GM12878 (cell line): ENCODE measurements at regions not wholly inside any gene's neighbourhood (a gene's known extent, or its start where the extent isn't known, plus 50 kb on each side); places are given as distances from the start of the nearest gene placed in this dataset.

Experiments
- ATAC-seq: fragments of 200-7000 bp; cut with Tn5 transposase; 3 replicates; pipeline ENCODE4 v1.9.1; 2020; ENCODE audit warnings: mild to moderate bottlenecking, moderate library complexity
- BruUV-seq: library from RNA; stranded (reverse); fragments of 400-500 nt; replicated peaks from 2 replicates; lab custom pipeline; 2021; lab: Mats Ljungman, UMichigan
- CTCF ChIA-PET: fragments of 300-600 bp; sonication (Branson Sonifier 250); formaldehyde crosslinking; extraction: SDS; loops from one replicate; lab custom pipeline; 2021; ENCODE audit warnings: inconsistent platforms; lab: Yijun Ruan, JAX
- POLR2A ChIA-PET: fragments of 350-600 bp; formaldehyde crosslinking; extraction: SDS; loops from one replicate; lab custom pipeline; 2021; ENCODE audit warnings: inconsistent platforms; lab: Charles Lee
- RAD21 ChIA-PET: fragments of 300-600 bp; sonication (Branson Sonifier 250); formaldehyde crosslinking; loops from one replicate; lab custom pipeline; 2023; ENCODE audit warnings: antibody characterized with exemption; ENCODE audit not compliant: unreplicated experiment; lab: Charles Lee
- SMC1A ChIA-PET: fragments of 300-600 bp; sonication (Branson Sonifier 250); formaldehyde crosslinking; loops from one replicate; lab custom pipeline; 2023; ENCODE audit not compliant: unreplicated experiment, uncharacterized antibody; lab: Charles Lee
- DNase-seq: peaks from one replicate; pipeline ENCODE4 v3.0.0-alpha.2; 2011; ENCODE audit warnings: low read depth, low spot score
- FAIRE-seq: peaks from 3 replicates; lab custom pipeline; 2011; peaks lifted over from hg19 to GRCh38; lab: Jason Lieb, UNC
- H2AFZ ChIP-seq: 2 replicates; pipeline ENCODE4 v1.6.0; 2011; ENCODE audit warnings: low read depth, low read length, control low read depth; ENCODE audit not compliant: control insufficient read depth
- H3K27ac ChIP-seq: 2 replicates; pipeline ENCODE4 v1.5.1; 2011; ENCODE audit warnings: control low read depth; ENCODE audit not compliant: control insufficient read depth, insufficient read depth
- H3K27me3 ChIP-seq, 2 experiments: replicated peaks in 1 of 2; 2 replicates each; pipeline versions ENCODE4 v1.6.0 to v1.6.1; 2011; ENCODE audit warnings: low read length in 1 of 2; ENCODE audit not compliant: control insufficient read depth in 2 of 2, insufficient read depth in 2 of 2
- H3K36me3 ChIP-seq, 2 experiments: 2 replicates each; pipeline ENCODE4 v1.5.1; 2011; ENCODE audit warnings: low read length in 1 of 2; ENCODE audit not compliant: control insufficient read depth in 2 of 2, insufficient read depth in 2 of 2
- H3K4me1 ChIP-seq: 2 replicates; pipeline ENCODE4 v1.6.1; 2011; ENCODE audit warnings: mild to moderate bottlenecking, low read length, moderate library complexity, mixed read lengths; ENCODE audit not compliant: control insufficient read depth, insufficient read depth
- H3K4me2 ChIP-seq: 2 replicates; pipeline ENCODE4 v1.6.0; 2011; ENCODE audit warnings: control low read depth; ENCODE audit not compliant: control insufficient read depth, insufficient read depth
- H3K4me3 ChIP-seq: fragments of 200-600 bp; sonication (generic); 2 replicates; pipeline ENCODE4 v1.5.1; 2016
- H3K79me2 ChIP-seq: 2 replicates; pipeline ENCODE4 v1.6.0; 2011; ENCODE audit warnings: low read length; ENCODE audit not compliant: control insufficient read depth, insufficient read depth
- H3K9ac ChIP-seq: 2 replicates; pipeline ENCODE4 v1.8.0; 2011; ENCODE audit warnings: low read length, control low read depth, mixed read lengths; ENCODE audit not compliant: control insufficient read depth, insufficient read depth
- H3K9me3 ChIP-seq: replicated peaks from 3 replicates; pipeline ENCODE4 v1.5.1; 2011; ENCODE audit warnings: mild to moderate bottlenecking, low read length; ENCODE audit not compliant: control insufficient read depth, insufficient read depth
- H4K20me1 ChIP-seq: 2 replicates; pipeline ENCODE4 v1.6.0; 2011; ENCODE audit not compliant: control insufficient read depth, insufficient read depth
- BACH1 ChIP-seq: fragments of 450-650 bp; IDR thresholded peaks from 2 replicates; pipeline ENCODE4 v1.6.1; 2017; ENCODE audit warnings: mild to moderate bottlenecking, borderline replicate concordance
- BHLHE40 ChIP-seq, 2 experiments: fragments of 450-650 bp in 1 of 2; IDR thresholded peaks; 2 replicates each; pipeline ENCODE4 v1.6.1; 2011 to 2017; ENCODE audit warnings: low read depth in 2 of 2, borderline replicate concordance in 1 of 2, improper control_type of control experiment in 1 of 2, low read length in 1 of 2, mild to moderate bottlenecking in 1 of 2
- BRCA1 ChIP-seq: IDR thresholded peaks from 2 replicates; pipeline ENCODE4 v1.6.1; 2011; ENCODE audit warnings: low read depth, low read length, improper control_type of control experiment
- CREM ChIP-seq: IDR thresholded peaks from 2 replicates; pipeline ENCODE4 v1.6.1; 2014; ENCODE audit warnings: antibody characterized with exemption, low read depth
- GATAD2B ChIP-seq: fragments of 450-650 bp; conservative IDR thresholded peaks from 2 replicates; pipeline ENCODE4 v1.6.1; 2017; ENCODE audit warnings: low read depth, mild to moderate bottlenecking, moderate library complexity
- JUNB ChIP-seq: IDR thresholded peaks from 2 replicates; pipeline ENCODE4 v1.6.1; 2016; ENCODE audit warnings: antibody characterized with exemption, mild to moderate bottlenecking
- NFIC ChIP-seq: IDR thresholded peaks from 2 replicates; pipeline ENCODE4 v1.6.1; 2012; ENCODE audit warnings: low read depth, mild to moderate bottlenecking, inconsistent platforms, low read length, moderate library complexity
- RB1 ChIP-seq: fragments of 450-650 bp; formaldehyde crosslinking; IDR thresholded peaks from 2 replicates; pipeline ENCODE4 v1.6.1; 2017; ENCODE audit warnings: mild to moderate bottlenecking, borderline replicate concordance
- RUNX3 ChIP-seq: IDR thresholded peaks from 2 replicates; pipeline ENCODE4 v1.6.1; 2012; ENCODE audit warnings: low read length, inconsistent platforms
- SIN3A ChIP-seq: IDR thresholded peaks from 2 replicates; pipeline ENCODE4 v1.6.1; 2012; ENCODE audit warnings: low read depth, low read length, improper control_type of control experiment
- SMAD1 ChIP-seq: fragments of 450-650 bp; IDR thresholded peaks from 2 replicates; pipeline ENCODE4 v1.6.1; 2018; ENCODE audit warnings: mild to moderate bottlenecking, low read depth; ENCODE audit not compliant: partially characterized antibody
- SMC3 ChIP-seq: IDR thresholded peaks from 2 replicates; pipeline ENCODE4 v1.6.1; 2011; ENCODE audit warnings: low read length, improper control_type of control experiment, borderline replicate concordance
- SRF ChIP-seq, 2 experiments: IDR thresholded peaks; 2 replicates each; pipeline ENCODE4 v1.6.1; 2011; ENCODE audit warnings: low read depth in 2 of 2, low read length in 2 of 2, mild to moderate bottlenecking in 1 of 2, moderate library complexity in 1 of 2
- WRNIP1 ChIP-seq: IDR thresholded peaks from 2 replicates; pipeline ENCODE4 v1.6.1; 2011; ENCODE audit warnings: low read depth, low read length, improper control_type of control experiment, borderline replicate concordance
- ZBED1 ChIP-seq: IDR thresholded peaks from 2 replicates; pipeline ENCODE4 v1.6.1; 2016; ENCODE audit warnings: borderline replicate concordance
- ZNF384 ChIP-seq: IDR thresholded peaks from 2 replicates; pipeline ENCODE4 v1.6.1; 2012; ENCODE audit warnings: low read depth, mild to moderate bottlenecking, low read length, improper control_type of control experiment, borderline replicate concordance
- WGBS: methylation state at CpG from one replicate; pipeline ENCODE4 v1.1.6; 2016; ENCODE audit warnings: low lambda C conversion rate; ENCODE audit not compliant: insufficient replicate concordance, insufficient coverage; ENCODE audit errors: missing lambda C conversion rate; 5-methylcytosine and 5-hydroxymethylcytosine counted together
- in situ Hi-C: fragments of 300-500 bp; cut with MboI; formaldehyde crosslinking; loops from 9 replicates; pipeline ENCODE4 v1.14.3; 2018; ENCODE audit warnings: mixed read lengths
- intact Hi-C: fragments of 100-400 bp; cut with micrococcal nuclease; formaldehyde crosslinking; loops from one replicate; pipeline ENCODE4 v1.14.2; 2022; ENCODE audit not compliant: unreplicated experiment
- TF ChIP-seq, protein P1 (sequence below): IDR thresholded peaks from 2 replicates; pipeline ENCODE4 v1.6.1; 2011; ENCODE audit warnings: borderline replicate concordance, low read depth, mild to moderate bottlenecking, moderate library complexity, mixed read lengths, low read length; ENCODE audit not compliant: insufficient read depth; ENCODE audit errors: extremely low read length
- TF ChIP-seq, protein P2 (sequence below): IDR thresholded peaks from 2 replicates; pipeline ENCODE4 v1.6.1; 2011; ENCODE audit warnings: low read depth, low read length, improper control_type of control experiment, borderline replicate concordance

DNA sequence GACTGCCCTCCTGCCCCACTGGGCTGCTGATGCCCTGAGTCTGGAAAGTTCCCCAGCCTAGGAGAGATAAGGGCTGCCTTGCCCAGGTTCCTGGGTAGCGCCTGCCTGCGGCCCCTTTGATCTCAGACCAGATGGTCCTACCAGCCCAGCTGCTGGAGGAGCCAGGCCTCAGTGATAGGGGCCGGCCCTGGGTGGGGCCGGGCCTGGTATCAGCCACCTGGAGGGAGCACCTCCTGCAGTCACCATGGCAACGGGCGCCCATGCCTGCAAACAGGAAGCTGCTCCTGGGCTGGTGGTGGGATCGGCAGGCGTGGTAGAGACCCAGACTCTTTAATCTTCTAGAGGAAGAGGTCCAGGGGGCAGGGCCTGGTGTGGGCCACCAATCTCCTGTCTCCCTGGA lies 119.7 kb upstream of the WNT4 start:
- H3K36me3 ChIP-seq = no peaks in the 10 kb centered on the region
- RAD21 ChIA-PET = no interaction called here
- no peak overlapping the region for H3K9ac ChIP-seq
- ATAC-seq = no peak
- no peaks in the 10 kb centered on the region; a peak in 2 of 4 replicates for H3K27me3 ChIP-seq
- WGBS = 22% methylated on average over 8 of the region's 8 CpGs
- SMC1A ChIA-PET = no interaction called here
- no peak overlapping the region for H3K4me2 ChIP-seq
- FAIRE-seq = no peak
- H4K20me1 ChIP-seq = no peaks in the 10 kb centered on the region
- H3K4me1 ChIP-seq = no peaks in the 10 kb centered on the region
- in situ Hi-C loops (no loop called here), intact Hi-C loops (no loop called here)
- no TSS peak for BruUV-seq
- CTCF ChIA-PET = interaction anchor here (0.6 kb wide), 1 partner anchor 122 kb away, joined by 3 read pairs; no protein-coding TSS in a partner anchor
- POLR2A ChIA-PET = no interaction called here
- H2AFZ ChIP-seq = no peak overlapping the region
- DNase-seq = no peak
- no peak overlapping the region for H3K27ac ChIP-seq
- no peaks in the 10 kb centered on the region for H3K79me2 ChIP-seq
- no peak overlapping the region for H3K4me3 ChIP-seq
- H3K9me3 ChIP-seq = no peaks in the 10 kb centered on the region
- TF ChIP-seq SIN3A = no peak
- TF ChIP-seq SMAD1 = no peak
- no peak for TF ChIP-seq BACH1
- TF ChIP-seq, protein P1, sequence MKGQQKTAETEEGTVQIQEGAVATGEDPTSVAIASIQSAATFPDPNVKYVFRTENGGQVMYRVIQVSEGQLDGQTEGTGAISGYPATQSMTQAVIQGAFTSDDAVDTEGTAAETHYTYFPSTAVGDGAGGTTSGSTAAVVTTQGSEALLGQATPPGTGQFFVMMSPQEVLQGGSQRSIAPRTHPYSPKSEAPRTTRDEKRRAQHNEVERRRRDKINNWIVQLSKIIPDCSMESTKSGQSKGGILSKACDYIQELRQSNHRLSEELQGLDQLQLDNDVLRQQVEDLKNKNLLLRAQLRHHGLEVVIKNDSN = no peak
- TF ChIP-seq JUNB = no peak
- no peak for TF ChIP-seq BHLHE40 (IDR thresholded peaks at IDR 0.05; ENCODE audit: borderline replicate concordance in 1 of 2, low read depth in 2 of 2, low read length in 1 of 2)

DNA sequence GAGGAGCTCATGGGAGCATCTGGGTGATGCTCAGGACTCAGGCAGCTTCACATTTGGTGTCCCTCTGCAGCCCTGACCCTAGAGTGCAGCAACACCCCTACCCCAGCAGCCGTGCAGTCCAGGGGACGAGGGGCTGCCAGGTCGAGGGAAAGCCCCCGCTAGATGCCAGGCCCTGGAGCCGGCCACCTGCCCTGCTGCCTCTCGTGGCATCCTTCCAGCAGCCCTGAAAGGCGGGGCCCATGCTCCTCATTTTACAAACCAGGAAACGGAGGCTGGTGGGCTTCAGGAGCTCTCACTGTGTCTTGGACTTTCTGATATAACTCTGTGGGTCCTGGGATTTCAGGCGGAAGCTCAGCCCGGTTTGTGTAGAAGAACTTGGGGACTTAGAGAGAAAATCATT lies 120.5 kb upstream of the WNT4 start:
- Histone ChIP-seq H3K4me2 (no peak overlapping the region), H3K27me3 (no peaks in the 10 kb centered on the region; a peak in 2 of 4 replicates), H3K36me3 (no peaks in the 10 kb centered on the region), H3K9me3 (no peaks in the 10 kb centered on the region), H4K20me1 (no peaks in the 10 kb centered on the region), H3K9ac (no peak overlapping the region), H3K4me1 (no peaks in the 10 kb centered on the region), H3K79me2 (no peaks in the 10 kb centered on the region), H3K27ac (no peak overlapping the region), H2AFZ (no peak overlapping the region), H3K4me3 (no peak overlapping the region)
- in situ Hi-C loops (no loop called here), intact Hi-C loops (no loop called here)
- POLR2A ChIA-PET = no interaction called here
- DNase-seq = no peak
- CTCF ChIA-PET = no interaction called here
- FAIRE-seq = no peak
- no peak for ATAC-seq
- RAD21 ChIA-PET = no interaction called here
- SMC1A ChIA-PET = no interaction called here
- no TSS peak for BruUV-seq
- 26% methylated on average over 10 of the region's 10 CpGs for WGBS
- TF ChIP-seq ZNF384 (no peak), RB1 (no peak), SRF (IDR thresholded peaks at IDR 0.05; ENCODE audit: low read depth in 2 of 2, low read length in 2 of 2) (no peak), WRNIP1 (no peak), SMC3 (no peak), NFIC (no peak), CREM (no peak), GATAD2B (no peak), ZBED1 (no peak), BRCA1 (no peak), RUNX3 (no peak)
- TF ChIP-seq, protein P2, sequence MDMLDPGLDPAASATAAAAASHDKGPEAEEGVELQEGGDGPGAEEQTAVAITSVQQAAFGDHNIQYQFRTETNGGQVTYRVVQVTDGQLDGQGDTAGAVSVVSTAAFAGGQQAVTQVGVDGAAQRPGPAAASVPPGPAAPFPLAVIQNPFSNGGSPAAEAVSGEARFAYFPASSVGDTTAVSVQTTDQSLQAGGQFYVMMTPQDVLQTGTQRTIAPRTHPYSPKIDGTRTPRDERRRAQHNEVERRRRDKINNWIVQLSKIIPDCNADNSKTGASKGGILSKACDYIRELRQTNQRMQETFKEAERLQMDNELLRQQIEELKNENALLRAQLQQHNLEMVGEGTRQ = no peak
